ENCODE measurements at regions not wholly inside any gene's neighbourhood (a gene's known extent, or its start where the extent isn't known, plus 50 kb on each side); places are given as distances from the start of the nearest gene placed in this dataset.
A peak's percentile ranks its signal among the peaks of the same experiment; 100 is the strongest.

DNA sequence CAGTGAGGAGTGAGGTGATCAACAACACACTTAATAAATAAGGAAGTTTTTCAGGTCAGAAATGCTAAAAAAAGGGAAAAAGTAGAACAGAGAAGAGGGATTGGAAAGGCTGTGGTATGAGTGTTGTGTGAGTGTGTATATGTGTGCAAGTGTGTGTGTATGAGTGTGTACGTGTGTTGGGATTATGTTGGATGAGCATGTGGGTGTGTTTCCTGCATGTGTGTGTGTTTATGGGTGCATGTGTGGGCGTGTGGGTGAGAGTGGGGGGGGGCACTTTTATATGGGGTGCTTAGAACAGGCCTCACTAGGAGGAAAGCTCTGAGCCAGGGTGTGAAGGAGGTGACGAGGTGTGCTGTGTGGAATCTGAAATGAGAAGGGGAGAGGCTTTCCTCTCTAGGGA lies 116.8 kb upstream of the SLC22A23 start:
- TF ChIP-seq, protein P1, sequence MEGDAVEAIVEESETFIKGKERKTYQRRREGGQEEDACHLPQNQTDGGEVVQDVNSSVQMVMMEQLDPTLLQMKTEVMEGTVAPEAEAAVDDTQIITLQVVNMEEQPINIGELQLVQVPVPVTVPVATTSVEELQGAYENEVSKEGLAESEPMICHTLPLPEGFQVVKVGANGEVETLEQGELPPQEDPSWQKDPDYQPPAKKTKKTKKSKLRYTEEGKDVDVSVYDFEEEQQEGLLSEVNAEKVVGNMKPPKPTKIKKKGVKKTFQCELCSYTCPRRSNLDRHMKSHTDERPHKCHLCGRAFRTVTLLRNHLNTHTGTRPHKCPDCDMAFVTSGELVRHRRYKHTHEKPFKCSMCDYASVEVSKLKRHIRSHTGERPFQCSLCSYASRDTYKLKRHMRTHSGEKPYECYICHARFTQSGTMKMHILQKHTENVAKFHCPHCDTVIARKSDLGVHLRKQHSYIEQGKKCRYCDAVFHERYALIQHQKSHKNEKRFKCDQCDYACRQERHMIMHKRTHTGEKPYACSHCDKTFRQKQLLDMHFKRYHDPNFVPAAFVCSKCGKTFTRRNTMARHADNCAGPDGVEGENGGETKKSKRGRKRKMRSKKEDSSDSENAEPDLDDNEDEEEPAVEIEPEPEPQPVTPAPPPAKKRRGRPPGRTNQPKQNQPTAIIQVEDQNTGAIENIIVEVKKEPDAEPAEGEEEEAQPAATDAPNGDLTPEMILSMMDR (IDR thresholded peaks at IDR 0.05; ENCODE audit: insufficient read depth, low read length, severe bottlenecking): no peak
- DNase-seq (ENCODE audit: low read depth) (no peak), FAIRE-seq (no peak)
- no peak overlapping the region for H3K4me3 ChIP-seq (ENCODE audit: low read depth, low read length)
- H3K27me3 ChIP-seq (ENCODE audit: control insufficient read depth, insufficient read depth, low read length): peaks cover 4% of the 10 kb centered on the region
- H3K36me3 ChIP-seq (ENCODE audit: control insufficient read depth, insufficient read depth, low read length): no peaks in the 10 kb centered on the region

DNA sequence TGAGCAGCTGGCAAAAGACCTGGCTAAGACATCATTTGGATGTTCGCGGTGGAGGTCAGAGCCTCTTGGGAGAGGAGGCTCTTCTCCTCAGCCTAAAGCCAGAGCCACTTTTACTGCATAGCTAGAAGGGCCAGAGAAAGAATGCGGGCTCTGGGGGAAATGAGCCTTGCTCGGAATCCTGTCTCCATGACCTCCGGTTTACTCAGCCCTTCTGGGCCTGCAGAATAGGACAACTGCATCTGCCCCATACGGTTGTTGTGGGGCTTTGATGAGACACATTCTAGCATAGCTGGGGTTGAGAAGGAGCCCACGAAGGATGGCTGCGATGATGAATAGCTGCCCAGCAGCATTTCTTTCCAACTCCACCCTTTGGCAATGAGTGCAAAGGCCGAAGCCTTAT lies 115.0 kb upstream of the SLC22A23 start:
- FAIRE-seq: no peak
- H3K4me3 ChIP-seq (ENCODE audit: low read depth, low read length): no peak overlapping the region

DNA sequence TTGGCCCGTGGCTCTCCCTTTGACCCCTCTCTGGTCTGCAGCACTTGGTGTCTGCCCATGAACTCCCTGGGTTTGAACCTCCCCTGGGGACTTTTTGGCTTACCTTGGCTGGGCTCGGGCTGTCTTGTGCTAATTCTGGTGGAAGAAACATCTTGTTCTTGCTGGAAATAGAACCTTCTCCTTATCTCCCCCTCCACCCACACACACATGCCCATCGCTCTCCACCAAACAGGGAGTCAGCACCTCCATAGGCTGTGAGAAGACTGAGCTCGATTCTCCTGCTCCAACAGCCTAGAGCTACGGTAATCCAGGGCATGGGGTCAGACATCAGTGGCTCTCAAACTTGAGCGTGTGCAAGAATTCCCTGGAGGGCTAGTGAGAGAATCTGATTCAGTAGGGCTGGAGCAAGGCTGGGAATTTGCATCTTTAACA lies 114.4 kb upstream of the SLC22A23 start:
- H3K36me3 ChIP-seq (ENCODE audit: control insufficient read depth, insufficient read depth, low read length): no peaks in the 10 kb centered on the region
- no peak for FAIRE-seq
- no peak overlapping the region for H3K4me3 ChIP-seq (ENCODE audit: low read depth, low read length)
- TF ChIP-seq, protein P1 (IDR thresholded peaks at IDR 0.05; ENCODE audit: insufficient read depth, low read length, severe bottlenecking): no peak
- H3K27me3 ChIP-seq (ENCODE audit: control insufficient read depth, insufficient read depth, low read length): peaks cover 4% of the 10 kb centered on the region
- no peak for DNase-seq (ENCODE audit: low read depth)

More for the DNA sequence above, 115.0 kb upstream of the SLC22A23 start:
- TF ChIP-seq, protein P1 (IDR thresholded peaks at IDR 0.05; ENCODE audit: insufficient read depth, low read length, severe bottlenecking): no peak
- no peak for DNase-seq (ENCODE audit: low read depth)
- H3K36me3 ChIP-seq (ENCODE audit: control insufficient read depth, insufficient read depth, low read length): no peaks in the 10 kb centered on the region
- H3K27me3 ChIP-seq (ENCODE audit: control insufficient read depth, insufficient read depth, low read length): peaks cover 4% of the 10 kb centered on the region

DNA sequence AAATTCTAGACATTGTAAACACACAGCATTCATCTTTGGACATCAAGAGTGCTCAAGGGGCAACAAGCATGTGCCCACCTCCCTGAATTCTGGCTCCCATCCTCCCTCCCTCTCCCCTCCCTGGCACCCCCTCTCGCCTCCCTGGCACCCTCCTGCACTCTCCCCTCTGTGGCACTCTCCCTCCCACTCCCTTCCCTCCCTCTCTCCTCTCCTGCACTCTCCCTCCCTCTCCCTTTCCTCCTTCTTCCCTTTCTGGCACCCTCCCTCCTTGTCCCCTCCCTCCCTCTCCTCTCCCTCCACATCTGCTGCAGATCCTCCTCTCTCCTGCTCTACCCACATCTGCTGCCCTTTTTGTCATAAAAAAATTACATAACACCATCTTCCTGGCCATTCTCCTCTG lies 113.0 kb upstream of the SLC22A23 start:
- peaks cover 4% of the 10 kb centered on the region for H3K27me3 ChIP-seq (ENCODE audit: control insufficient read depth, insufficient read depth, low read length)
- no peak overlapping the region for H3K4me3 ChIP-seq (ENCODE audit: low read depth, low read length)
- TF ChIP-seq, protein P1 (IDR thresholded peaks at IDR 0.05; ENCODE audit: insufficient read depth, low read length, severe bottlenecking): no peak
- no peak for DNase-seq (ENCODE audit: low read depth)
- FAIRE-seq: no peak
- no peaks in the 10 kb centered on the region for H3K36me3 ChIP-seq (ENCODE audit: control insufficient read depth, insufficient read depth, low read length)

DNA sequence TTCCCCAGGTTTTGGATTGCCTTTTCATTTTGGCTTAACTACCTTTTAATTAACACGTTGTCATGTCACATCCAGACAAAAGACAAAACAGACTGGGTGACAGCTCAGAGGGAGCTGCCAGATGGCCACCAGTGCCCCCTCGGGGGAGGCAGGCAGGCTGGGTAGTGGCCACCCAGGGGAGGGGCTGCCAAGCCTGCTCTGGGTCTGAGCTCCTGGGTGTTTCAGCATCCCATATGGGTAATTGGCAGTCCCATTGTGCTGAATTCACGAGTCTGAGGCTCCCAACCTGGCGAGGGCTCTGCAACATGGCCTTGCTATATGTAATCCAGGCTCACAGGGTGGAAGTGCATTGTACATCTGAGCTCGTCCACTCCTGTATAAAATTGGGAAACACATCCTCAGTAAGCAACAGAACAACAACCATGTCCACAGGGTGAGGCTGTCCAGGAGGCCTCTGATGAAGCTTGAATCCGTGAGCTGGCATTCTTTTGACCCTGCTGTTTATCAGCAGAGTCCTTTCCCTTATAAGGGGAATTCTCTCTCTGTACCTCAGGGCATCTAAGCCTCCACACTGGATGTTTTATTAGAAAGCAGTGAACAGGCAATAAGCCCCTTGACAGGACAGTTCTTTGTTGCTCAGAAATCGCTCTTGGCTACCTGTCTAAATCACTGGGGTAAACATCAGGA lies 111.7 kb upstream of the SLC22A23 start:
- DNase-seq (ENCODE audit: low read depth) (no peak), FAIRE-seq (no peak)
- H3K36me3 ChIP-seq (ENCODE audit: control insufficient read depth, insufficient read depth, low read length): no peaks in the 10 kb centered on the region
- peaks cover 4% of the 10 kb centered on the region for H3K27me3 ChIP-seq (ENCODE audit: control insufficient read depth, insufficient read depth, low read length)
- H3K4me3 ChIP-seq (ENCODE audit: low read depth, low read length): no peak overlapping the region
- TF ChIP-seq, protein P1 (IDR thresholded peaks at IDR 0.05; ENCODE audit: insufficient read depth, low read length, severe bottlenecking): no peak

DNA sequence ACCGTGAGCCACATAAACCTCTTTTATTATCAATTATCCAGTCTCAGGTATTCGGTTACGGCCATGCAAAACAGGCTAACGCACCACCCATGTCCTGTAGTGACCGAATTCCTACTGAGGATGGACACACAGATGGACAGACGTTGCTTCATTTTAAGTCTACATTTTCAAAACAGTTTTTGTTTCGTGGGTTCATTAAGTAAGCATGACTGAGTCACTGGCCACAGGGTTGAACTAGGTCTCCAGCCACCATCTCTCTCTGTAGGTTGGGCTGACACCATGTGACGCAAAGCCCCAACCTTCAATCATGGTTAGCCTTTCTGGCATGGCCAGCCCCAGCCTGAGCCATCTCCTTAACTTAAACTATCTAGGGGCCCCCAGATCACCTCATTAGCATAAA lies 110.0 kb upstream of the SLC22A23 start:
- DNase-seq (ENCODE audit: low read depth) (peak; percentile 19), FAIRE-seq (no peak)
- Histone ChIP-seq H3K4me3 (ENCODE audit: low read depth, low read length) (no peak overlapping the region), H3K27me3 (ENCODE audit: control insufficient read depth, insufficient read depth, low read length) (peaks cover 4% of the 10 kb centered on the region), H3K36me3 (ENCODE audit: control insufficient read depth, insufficient read depth, low read length) (no peaks in the 10 kb centered on the region)
- TF ChIP-seq, protein P1 (IDR thresholded peaks at IDR 0.05; ENCODE audit: insufficient read depth, low read length, severe bottlenecking): no peak

All from bronchial epithelial cell (primary cell).